B cell (primary cell): ENCODE measurements at regions not wholly inside any gene's neighbourhood (a gene's known extent, or its start where the extent isn't known, plus 50 kb on each side); places are given as distances from the start of the nearest gene placed in this dataset.

Experiments
- CTCF ChIP-seq: fragments of 200-600 bp; IDR thresholded peaks from one replicate; pipeline ENCODE4 v1.8.0; 2022; ENCODE audit warnings: antibody characterized with exemption, mild to moderate bottlenecking
- EZH2 ChIP-seq: IDR thresholded peaks from 2 replicates; pipeline ENCODE4 v1.6.1; 2012; ENCODE audit warnings: borderline replicate concordance, low read depth, mild to moderate bottlenecking, moderate library complexity, low read length; ENCODE audit not compliant: insufficient read depth, poor library complexity, severe bottlenecking

- TF ChIP-seq CTCF (no peak), EZH2 (no peak)
Measured at GRCh38 chr15:61639491-61639890, 410.4 kb upstream of the RORA start.
